ENCODE measurements at regions not wholly inside any gene's neighbourhood (a gene's known extent, or its start where the extent isn't known, plus 50 kb on each side); places are given as distances from the start of the nearest gene placed in this dataset.

- no peak for DNase-seq (ENCODE audit: low read depth in 2 of 3, low spot score in 2 of 3)
These were observed 211.4 kb downstream of the GRIN2B start for GRCh38 chr12:13769966-13770365.

- DNase-seq (ENCODE audit: low read depth in 2 of 3, low spot score in 2 of 3) = no peak
These were observed 212.1 kb downstream of the GRIN2B start for GRCh38 chr12:13769273-13769672.

GRCh38 chr12:13764748-13765147 is 216.7 kb downstream of the GRIN2B start:
- no peak for DNase-seq (ENCODE audit: low read depth in 2 of 3, low spot score in 2 of 3)

- DNase-seq (ENCODE audit: low read depth in 2 of 3, low spot score in 2 of 3) = no peak
These were observed 232.0 kb downstream of the GRIN2B start for GRCh38 chr12:13749389-13749788.

- no peak for DNase-seq (ENCODE audit: low read depth in 2 of 3, low spot score in 2 of 3)
These were observed 236.1 kb downstream of the GRIN2B start for GRCh38 chr12:13745111-13745860.

GRCh38 chr12:13744561-13744960 is 236.8 kb downstream of the GRIN2B start:
- DNase-seq (ENCODE audit: low read depth in 2 of 3, low spot score in 2 of 3) = no peak

GRCh38 chr12:13740149-13740545 is 241.3 kb downstream of the GRIN2B start:
- DNase-seq (ENCODE audit: low read depth in 2 of 3, low spot score in 2 of 3) = no peak

- no peak for DNase-seq (ENCODE audit: low read depth in 2 of 3, low spot score in 2 of 3)
These were observed 245.7 kb downstream of the GRIN2B start for GRCh38 chr12:13735734-13736133.

GRCh38 chr12:13734584-13735152 is 246.7 kb downstream of the GRIN2B start:
- no peak for DNase-seq (ENCODE audit: low read depth in 2 of 3, low spot score in 2 of 3)

- DNase-seq (ENCODE audit: low read depth in 2 of 3, low spot score in 2 of 3) = no peak
These were observed 253.7 kb downstream of the GRIN2B start for GRCh38 chr12:13727707-13728195.

- DNase-seq (ENCODE audit: low read depth in 2 of 3, low spot score in 2 of 3) = no peak
These were observed 256.4 kb downstream of the GRIN2B start for GRCh38 chr12:13725049-13725448.

- DNase-seq (ENCODE audit: low read depth in 2 of 3, low spot score in 2 of 3) = no peak
These were observed 257.3 kb downstream of the GRIN2B start for GRCh38 chr12:13724136-13724535.

- DNase-seq (ENCODE audit: low read depth in 2 of 3, low spot score in 2 of 3) = no peak
These were observed 261.4 kb downstream of the GRIN2B start for GRCh38 chr12:13719986-13720385.

- DNase-seq (ENCODE audit: low read depth in 2 of 3, low spot score in 2 of 3) = no peak
These were observed 263.1 kb downstream of the GRIN2B start for GRCh38 chr12:13718271-13718670.

- DNase-seq (ENCODE audit: low read depth in 2 of 3, low spot score in 2 of 3) = no peak
These were observed 265.3 kb downstream of the GRIN2B start for GRCh38 chr12:13716119-13716518.

- DNase-seq (ENCODE audit: low read depth in 2 of 3, low spot score in 2 of 3) = no peak
These were observed 267.6 kb downstream of the GRIN2B start for GRCh38 chr12:13713556-13714410.

- DNase-seq (ENCODE audit: low read depth in 2 of 3, low spot score in 2 of 3) = no peak
These were observed 273.6 kb downstream of the GRIN2B start for GRCh38 chr12:13707829-13708228.

GRCh38 chr12:13702381-13702780 is 279.0 kb downstream of the GRIN2B start:
- no peak for DNase-seq (ENCODE audit: low read depth in 2 of 3, low spot score in 2 of 3)

GRCh38 chr12:13701502-13701901 is 279.9 kb downstream of the GRIN2B start:
- DNase-seq (ENCODE audit: low read depth in 2 of 3, low spot score in 2 of 3) = no peak

GRCh38 chr12:13697973-13698372 is 283.4 kb downstream of the GRIN2B start:
- DNase-seq (ENCODE audit: low read depth in 2 of 3, low spot score in 2 of 3) = no peak

GRCh38 chr12:13695781-13696180 is 285.6 kb downstream of the GRIN2B start:
- DNase-seq (ENCODE audit: low read depth in 2 of 3, low spot score in 2 of 3) = no peak

GRCh38 chr12:13692332-13692731 is 289.1 kb downstream of the GRIN2B start:
- DNase-seq (ENCODE audit: low read depth in 2 of 3, low spot score in 2 of 3) = no peak
